HEK293 (cell line): ENCODE measurements at regions not wholly inside any gene's neighbourhood (a gene's known extent, or its start where the extent isn't known, plus 50 kb on each side); places are given as distances from the start of the nearest gene placed in this dataset.

Source experiments
- CTCF ChIA-PET: fragments of 350-600 bp; formaldehyde crosslinking; extraction: SDS; loops from one replicate; lab custom pipeline; 2021; ENCODE audit warnings: antibody characterized with exemption; lab: Yijun Ruan, JAX
- POLR2A ChIA-PET: fragments of 300-600 bp; formaldehyde crosslinking; extraction: SDS; loops from one replicate; lab custom pipeline; 2020; ENCODE audit warnings: antibody characterized with exemption, inconsistent platforms; lab: Yijun Ruan, JAX
- H3K27ac ChIP-seq: fragments of 200-500 bp; sonication (Bioruptor generic); 2 replicates; pipeline ENCODE4 v1.5.1; 2014; ENCODE audit warnings: low read depth, low read length, control low read depth, inconsistent platforms; ENCODE audit errors: extremely low read depth
- H3K36me3 ChIP-seq, 2 experiments: fragments of 200-500 bp in 1 of 2; sonication (Bioruptor generic) in 1 of 2; 1 replicate in 1 of 2; 2 replicates in 1 of 2; pipeline ENCODE4 v1.5.1; 2014 to 2017; ENCODE audit warnings: inconsistent platforms in 2 of 2, low read length in 2 of 2; ENCODE audit not compliant: control insufficient read depth in 2 of 2, insufficient read depth in 1 of 2
- H3K4me1 ChIP-seq: fragments of 200-500 bp; sonication (Bioruptor generic); 2 replicates; pipeline ENCODE4 v1.5.1; 2014; ENCODE audit warnings: mild to moderate bottlenecking, low read length, inconsistent platforms; ENCODE audit not compliant: control insufficient read depth, insufficient read depth
- H3K4me3 ChIP-seq: 2 replicates; pipeline ENCODE4 v1.5.1; 2011; ENCODE audit warnings: low read depth, mild to moderate bottlenecking, control low read depth, low read length, moderate library complexity
- H3K9me3 ChIP-seq: fragments of 200-500 bp; sonication (Bioruptor generic); 2 replicates; pipeline ENCODE4 v1.5.1; 2014; ENCODE audit warnings: low read depth, low read length, inconsistent platforms; ENCODE audit not compliant: control insufficient read depth, insufficient read depth
- BCL11A ChIP-seq: fragments of 450-650 bp; formaldehyde crosslinking; IDR thresholded peaks from 2 replicates; pipeline ENCODE4 v1.5.1; 2016; ENCODE audit warnings: low read depth, missing biosample characterization, missing genetic modification characterization
- GLIS2 ChIP-seq: fragments of 450-650 bp; formaldehyde crosslinking; IDR thresholded peaks from 2 replicates; pipeline ENCODE4 v1.5.1; 2016; ENCODE audit warnings: missing biosample characterization, missing genetic modification characterization
- KLF9 ChIP-seq: fragments of 450-650 bp; formaldehyde crosslinking; IDR thresholded peaks from 2 replicates; pipeline ENCODE4 v1.5.1; 2016; ENCODE audit warnings: missing biosample characterization, missing genetic modification characterization, low read depth
- SP7 ChIP-seq: fragments of 450-650 bp; formaldehyde crosslinking; IDR thresholded peaks from 2 replicates; pipeline ENCODE4 v1.5.1; 2016; ENCODE audit warnings: missing biosample characterization, missing genetic modification characterization
- ZBTB44 ChIP-seq: fragments of 450-650 bp; IDR thresholded peaks from 2 replicates; pipeline ENCODE4 v1.5.1; 2018; ENCODE audit warnings: missing biosample characterization, mild to moderate bottlenecking, missing genetic modification characterization
- ZNF138 ChIP-seq: fragments of 450-650 bp; formaldehyde crosslinking; IDR thresholded peaks from 2 replicates; pipeline ENCODE4 v1.5.1; 2016; ENCODE audit warnings: missing biosample characterization, missing genetic modification characterization, borderline replicate concordance
- ZNF16 ChIP-seq: fragments of 450-650 bp; formaldehyde crosslinking; IDR thresholded peaks from 2 replicates; pipeline ENCODE4 v1.5.1; 2016; ENCODE audit warnings: low read depth, missing biosample characterization, missing genetic modification characterization
- ZNF239 ChIP-seq: fragments of 450-650 bp; formaldehyde crosslinking; IDR thresholded peaks from 2 replicates; pipeline ENCODE4 v1.5.1; 2016; ENCODE audit warnings: missing biosample characterization, missing genetic modification characterization
- ZNF280C ChIP-seq: fragments of 450-650 bp; formaldehyde crosslinking; IDR thresholded peaks from 2 replicates; pipeline ENCODE4 v1.5.1; 2016; ENCODE audit warnings: missing biosample characterization, missing genetic modification characterization
- ZNF548 ChIP-seq: fragments of 450-650 bp; formaldehyde crosslinking; IDR thresholded peaks from 2 replicates; pipeline ENCODE4 v1.5.1; 2016; ENCODE audit warnings: missing biosample characterization, missing genetic modification characterization
- ZNF561 ChIP-seq: fragments of 450-650 bp; IDR thresholded peaks from 2 replicates; pipeline ENCODE4 v1.5.1; 2018; ENCODE audit warnings: missing biosample characterization, missing genetic modification characterization, borderline replicate concordance
- ZNF571 ChIP-seq: fragments of 450-650 bp; formaldehyde crosslinking; IDR thresholded peaks from 2 replicates; pipeline ENCODE4 v1.5.0; 2017; ENCODE audit warnings: missing biosample characterization, missing genetic modification characterization
- ZNF596 ChIP-seq: fragments of 450-650 bp; IDR thresholded peaks from 2 replicates; pipeline ENCODE4 v1.5.0; 2018; ENCODE audit warnings: missing biosample characterization, mild to moderate bottlenecking, missing genetic modification characterization, moderate library complexity
- ZNF777 ChIP-seq: fragments of 450-650 bp; formaldehyde crosslinking; IDR thresholded peaks from 2 replicates; pipeline ENCODE4 v1.5.1; 2017; ENCODE audit warnings: missing biosample characterization, missing genetic modification characterization, borderline replicate concordance
- ZNF791 ChIP-seq: fragments of 450-650 bp; formaldehyde crosslinking; IDR thresholded peaks from 2 replicates; pipeline ENCODE4 v1.5.1; 2016; ENCODE audit warnings: missing biosample characterization, missing genetic modification characterization
- TF ChIP-seq, protein P1 (sequence below): fragments of 450-650 bp; formaldehyde crosslinking; IDR thresholded peaks from 2 replicates; pipeline ENCODE4 v1.5.1; 2016; ENCODE audit warnings: missing biosample characterization, missing genetic modification characterization, borderline replicate concordance

GRCh38 chr14:89004166-89004565, 179.7 kb downstream of the TTC8 start (continued):
- TF ChIP-seq ZNF280C (tag by site-specific recombination) (no peak), ZNF596 (tag by site-specific recombination) (no peak), GLIS2 (tag by site-specific recombination) (no peak), ZNF791 (tag by site-specific recombination) (no peak), ZNF138 (tag by site-specific recombination) (no peak), ZBTB44 (no peak)

DNA sequence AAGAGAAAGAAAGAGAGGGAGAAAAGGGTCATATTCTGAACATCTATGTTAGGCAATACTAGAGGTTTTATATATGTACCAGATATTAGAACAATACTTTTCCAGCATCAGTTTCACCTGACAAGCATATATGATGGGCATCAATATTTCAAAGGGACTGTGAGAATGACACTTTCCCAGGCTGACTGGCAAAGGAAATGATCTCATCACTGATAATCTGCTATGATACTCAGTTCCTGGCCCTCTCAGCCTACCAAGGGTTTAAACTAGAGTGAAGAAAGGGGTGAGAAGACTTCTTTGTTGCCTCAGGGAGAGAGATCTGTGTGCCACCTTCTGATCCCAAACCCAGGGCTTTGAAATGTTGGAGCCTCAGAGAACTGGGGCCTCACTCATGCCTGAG, 183.5 kb downstream of the TTC8 start:
- H3K36me3 ChIP-seq, result no peaks in the 10 kb centered on the region
- ChIA-PET CTCF (no interaction called here), POLR2A (no interaction called here)
- H3K9me3 ChIP-seq, result no peaks in the 10 kb centered on the region
- no peak overlapping the region for H3K27ac ChIP-seq
- H3K4me3 ChIP-seq, result no peak overlapping the region
- H3K4me1 ChIP-seq, result no peaks in the 10 kb centered on the region
- TF ChIP-seq BCL11A (tag by site-specific recombination) (no peak), KLF9 (no peak), ZNF561 (no peak), SP7 (no peak), ZBTB44 (no peak), ZNF16 (tag by site-specific recombination) (no peak), ZNF777 (no peak), ZNF239 (tag by site-specific recombination) (no peak), ZNF548 (no peak), ZNF571 (tag by site-specific recombination) (no peak)
- TF ChIP-seq, protein P1, sequence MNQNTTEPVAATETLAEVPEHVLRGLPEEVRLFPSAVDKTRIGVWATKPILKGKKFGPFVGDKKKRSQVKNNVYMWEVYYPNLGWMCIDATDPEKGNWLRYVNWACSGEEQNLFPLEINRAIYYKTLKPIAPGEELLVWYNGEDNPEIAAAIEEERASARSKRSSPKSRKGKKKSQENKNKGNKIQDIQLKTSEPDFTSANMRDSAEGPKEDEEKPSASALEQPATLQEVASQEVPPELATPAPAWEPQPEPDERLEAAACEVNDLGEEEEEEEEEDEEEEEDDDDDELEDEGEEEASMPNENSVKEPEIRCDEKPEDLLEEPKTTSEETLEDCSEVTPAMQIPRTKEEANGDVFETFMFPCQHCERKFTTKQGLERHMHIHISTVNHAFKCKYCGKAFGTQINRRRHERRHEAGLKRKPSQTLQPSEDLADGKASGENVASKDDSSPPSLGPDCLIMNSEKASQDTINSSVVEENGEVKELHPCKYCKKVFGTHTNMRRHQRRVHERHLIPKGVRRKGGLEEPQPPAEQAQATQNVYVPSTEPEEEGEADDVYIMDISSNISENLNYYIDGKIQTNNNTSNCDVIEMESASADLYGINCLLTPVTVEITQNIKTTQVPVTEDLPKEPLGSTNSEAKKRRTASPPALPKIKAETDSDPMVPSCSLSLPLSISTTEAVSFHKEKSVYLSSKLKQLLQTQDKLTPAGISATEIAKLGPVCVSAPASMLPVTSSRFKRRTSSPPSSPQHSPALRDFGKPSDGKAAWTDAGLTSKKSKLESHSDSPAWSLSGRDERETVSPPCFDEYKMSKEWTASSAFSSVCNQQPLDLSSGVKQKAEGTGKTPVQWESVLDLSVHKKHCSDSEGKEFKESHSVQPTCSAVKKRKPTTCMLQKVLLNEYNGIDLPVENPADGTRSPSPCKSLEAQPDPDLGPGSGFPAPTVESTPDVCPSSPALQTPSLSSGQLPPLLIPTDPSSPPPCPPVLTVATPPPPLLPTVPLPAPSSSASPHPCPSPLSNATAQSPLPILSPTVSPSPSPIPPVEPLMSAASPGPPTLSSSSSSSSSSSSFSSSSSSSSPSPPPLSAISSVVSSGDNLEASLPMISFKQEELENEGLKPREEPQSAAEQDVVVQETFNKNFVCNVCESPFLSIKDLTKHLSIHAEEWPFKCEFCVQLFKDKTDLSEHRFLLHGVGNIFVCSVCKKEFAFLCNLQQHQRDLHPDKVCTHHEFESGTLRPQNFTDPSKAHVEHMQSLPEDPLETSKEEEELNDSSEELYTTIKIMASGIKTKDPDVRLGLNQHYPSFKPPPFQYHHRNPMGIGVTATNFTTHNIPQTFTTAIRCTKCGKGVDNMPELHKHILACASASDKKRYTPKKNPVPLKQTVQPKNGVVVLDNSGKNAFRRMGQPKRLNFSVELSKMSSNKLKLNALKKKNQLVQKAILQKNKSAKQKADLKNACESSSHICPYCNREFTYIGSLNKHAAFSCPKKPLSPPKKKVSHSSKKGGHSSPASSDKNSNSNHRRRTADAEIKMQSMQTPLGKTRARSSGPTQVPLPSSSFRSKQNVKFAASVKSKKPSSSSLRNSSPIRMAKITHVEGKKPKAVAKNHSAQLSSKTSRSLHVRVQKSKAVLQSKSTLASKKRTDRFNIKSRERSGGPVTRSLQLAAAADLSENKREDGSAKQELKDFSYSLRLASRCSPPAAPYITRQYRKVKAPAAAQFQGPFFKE (tag by site-specific recombination), result no peak
